DMS114 treated with DMSO at 0.1 percent for 48 hours (cell line): ENCODE measurements at regions not wholly inside any gene's neighbourhood (a gene's known extent, or its start where the extent isn't known, plus 50 kb on each side); places are given as distances from the start of the nearest gene placed in this dataset.
"Not testable (repeated sequence)": the region's sequence is repeated elsewhere in the genome, so short reads cannot be mapped to it uniquely, and the experiment has no call there.

ENCODE experiments used
- DNase-seq: peaks from one replicate; lab custom pipeline; 2025; ENCODE audit not compliant: unreplicated experiment; lab: John Stamatoyannopoulos, UW

- no peak for DNase-seq
These were observed 160.9 kb downstream of the EDEM1 start for GRCh38 chr3:5348229-5348902.

GRCh38 chr3:5349343-5349742, 161.8 kb downstream of the EDEM1 start:
- no peak for DNase-seq

GRCh38 chr3:5357089-5357488, 169.6 kb downstream of the EDEM1 start:
- no peak for DNase-seq

- DNase-seq = no peak
These were observed 171.4 kb downstream of the EDEM1 start for GRCh38 chr3:5358911-5359310.

- no peak for DNase-seq
These were observed 172.9 kb downstream of the EDEM1 start for GRCh38 chr3:5360453-5360852.

- DNase-seq = no peak
These were observed 179.2 kb downstream of the EDEM1 start for GRCh38 chr3:5366746-5367145.

GRCh38 chr3:5371555-5371954, 184.0 kb downstream of the EDEM1 start:
- DNase-seq = not testable (repeated sequence)

- DNase-seq = no peak
These were observed 189.3 kb downstream of the EDEM1 start for GRCh38 chr3:5376761-5377160.

GRCh38 chr3:5379266-5379665, 191.8 kb downstream of the EDEM1 start:
- not testable (repeated sequence) for DNase-seq

GRCh38 chr3:5383486-5384263, 196.2 kb downstream of the EDEM1 start:
- DNase-seq = not testable (repeated sequence)

- DNase-seq = no peak
These were observed 197.2 kb downstream of the EDEM1 start for GRCh38 chr3:5384557-5385236.

- DNase-seq = no peak
These were observed 200.6 kb downstream of the EDEM1 start for GRCh38 chr3:5388091-5388490.

GRCh38 chr3:5389057-5389456, 201.6 kb downstream of the EDEM1 start:
- DNase-seq = no peak

- no peak for DNase-seq
These were observed 202.7 kb downstream of the EDEM1 start for GRCh38 chr3:5390221-5390620.

GRCh38 chr3:5390936-5391625, 203.6 kb downstream of the EDEM1 start:
- no peak for DNase-seq

GRCh38 chr3:5401002-5401401, 213.5 kb downstream of the EDEM1 start:
- no peak for DNase-seq

- DNase-seq = no peak
These were observed 217.2 kb downstream of the EDEM1 start for GRCh38 chr3:5404718-5405117.

GRCh38 chr3:5411786-5412185, 224.3 kb downstream of the EDEM1 start:
- no peak for DNase-seq

GRCh38 chr3:5423076-5423475, 235.6 kb downstream of the EDEM1 start:
- DNase-seq = no peak

GRCh38 chr3:5423523-5423922, 236.0 kb downstream of the EDEM1 start:
- DNase-seq = no peak

- no peak for DNase-seq
These were observed 237.9 kb downstream of the EDEM1 start for GRCh38 chr3:5425371-5425770.
